ENCODE measurements at regions not wholly inside any gene's neighbourhood (a gene's known extent, or its start where the extent isn't known, plus 50 kb on each side); places are given as distances from the start of the nearest gene placed in this dataset.
A peak's percentile ranks its signal among the peaks of the same experiment; 100 is the strongest.

- DNase-seq: no peak
Measured at GRCh38 chr12:124457287-124458219, 109.9 kb downstream of the NCOR2 start.

- no peak for DNase-seq
Measured at GRCh38 chr12:124456652-124457152, 110.7 kb downstream of the NCOR2 start.

- no peak for DNase-seq
Measured at GRCh38 chr12:124456133-124456651, 111.2 kb downstream of the NCOR2 start.

- DNase-seq: no peak
Measured at GRCh38 chr12:124455336-124455735, 112.1 kb downstream of the NCOR2 start.

GRCh38 chr12:124454735-124455134, 112.7 kb downstream of the NCOR2 start:
- no peak for DNase-seq

GRCh38 chr12:124454352-124454725, 113.1 kb downstream of the NCOR2 start:
- no peak for DNase-seq

GRCh38 chr12:124453419-124454351, 113.7 kb downstream of the NCOR2 start:
- peak; percentile 29 for DNase-seq

GRCh38 chr12:124452576-124453331, 114.7 kb downstream of the NCOR2 start:
- DNase-seq: no peak

GRCh38 chr12:124451637-124452243, 115.7 kb downstream of the NCOR2 start:
- DNase-seq: no peak

- DNase-seq: no peak
Measured at GRCh38 chr12:124451016-124451415, 116.4 kb downstream of the NCOR2 start.

GRCh38 chr12:124450376-124450750, 117.0 kb downstream of the NCOR2 start:
- DNase-seq: no peak

- no peak for DNase-seq
Measured at GRCh38 chr12:124449623-124450375, 117.6 kb downstream of the NCOR2 start.

- DNase-seq: no peak
Measured at GRCh38 chr12:124448955-124449622, 118.3 kb downstream of the NCOR2 start.

- DNase-seq: no peak
Measured at GRCh38 chr12:124448241-124448954, 119.0 kb downstream of the NCOR2 start.

- DNase-seq: no peak
Measured at GRCh38 chr12:124446364-124446763, 121.0 kb downstream of the NCOR2 start.

- DNase-seq: no peak
Measured at GRCh38 chr12:124445826-124446225, 121.6 kb downstream of the NCOR2 start.

GRCh38 chr12:124445121-124445718, 122.2 kb downstream of the NCOR2 start:
- no peak for DNase-seq

GRCh38 chr12:124443931-124444712, 123.3 kb downstream of the NCOR2 start:
- no peak for DNase-seq
